CD8-positive, alpha-beta memory T cell (primary cell): ENCODE measurements at regions not wholly inside any gene's neighbourhood (a gene's known extent, or its start where the extent isn't known, plus 50 kb on each side); places are given as distances from the start of the nearest gene placed in this dataset.

Source experiments
- CTCF ChIA-PET: fragments of 350-600 bp; sonication (Branson Sonifier 250); formaldehyde crosslinking; loops from one replicate; lab custom pipeline; 2021; ENCODE audit warnings: antibody characterized with exemption; lab: Charles Lee
- POLR2A ChIA-PET: fragments of 350-600 bp; sonication (Branson Sonifier 250); formaldehyde crosslinking; loops from one replicate; lab custom pipeline; 2021; ENCODE audit warnings: antibody characterized with exemption; lab: Charles Lee
- DNase-seq, 5 donors: peaks; one replicate each; pipeline versions ENCODE4 v3.0.0 to v3.0.0-alpha.2; 2020 to 2022; ENCODE audit warnings: mixed read lengths in 1 of 5
- H3K27ac ChIP-seq: one replicate; pipeline ENCODE4 v1.7.0; 2013; ENCODE audit warnings: low read depth, mild to moderate bottlenecking, low read length, moderate library complexity
- H3K27me3 ChIP-seq: 2 replicates; pipeline ENCODE4 v1.7.0; 2013; ENCODE audit warnings: low read length, mild to moderate bottlenecking; ENCODE audit not compliant: insufficient read depth, poor library complexity, severe bottlenecking
- H3K36me3 ChIP-seq: 2 replicates; pipeline ENCODE4 v1.7.0; 2013; ENCODE audit warnings: mild to moderate bottlenecking, low read length, moderate library complexity; ENCODE audit not compliant: insufficient read depth
- H3K4me1 ChIP-seq: 2 replicates; pipeline ENCODE4 v1.7.0; 2013; ENCODE audit warnings: mild to moderate bottlenecking, low read length, moderate library complexity; ENCODE audit not compliant: insufficient read depth
- H3K4me3 ChIP-seq: 2 replicates; pipeline ENCODE4 v1.7.0; 2013; ENCODE audit warnings: mild to moderate bottlenecking, low read length
- H3K9me3 ChIP-seq: 2 replicates; pipeline ENCODE4 v1.7.0; 2013; ENCODE audit warnings: mild to moderate bottlenecking, low read length
- H3K27ac Mint-ChIP-seq, 8 donors: one replicate each; pipeline ENCODE4 v1.8.0; 2020 to 2021; ENCODE audit warnings: mixed read lengths in 8 of 8, mild to moderate bottlenecking in 6 of 8, inconsistent platforms in 3 of 8, moderate library complexity in 3 of 8
- H3K27me3 Mint-ChIP-seq, 2 donors: one replicate each; pipeline ENCODE4 v1.8.0; 2020 to 2021; ENCODE audit warnings: mixed read lengths in 2 of 2, mild to moderate bottlenecking in 1 of 2, moderate library complexity in 1 of 2
- H3K36me3 Mint-ChIP-seq, 3 donors: one replicate each; pipeline ENCODE4 v1.8.0; 2020 to 2021; ENCODE audit warnings: mixed read lengths in 3 of 3, inconsistent platforms in 1 of 3, mild to moderate bottlenecking in 1 of 3
- H3K4me1 Mint-ChIP-seq, 3 donors: one replicate each; pipeline ENCODE4 v1.8.0; 2020 to 2021; ENCODE audit warnings: mixed read lengths in 3 of 3, inconsistent platforms in 1 of 3, mild to moderate bottlenecking in 1 of 3
- H3K4me3 Mint-ChIP-seq, 7 donors: one replicate each; pipeline ENCODE4 v1.8.0; 2020 to 2021; ENCODE audit warnings: mixed read lengths in 7 of 7, mild to moderate bottlenecking in 6 of 7, moderate library complexity in 4 of 7, inconsistent platforms in 2 of 7
- H3K9me3 Mint-ChIP-seq, 5 donors: one replicate each; pipeline ENCODE4 v1.8.0; 2020 to 2022; ENCODE audit warnings: mixed read lengths in 5 of 5, mild to moderate bottlenecking in 3 of 5, moderate library complexity in 2 of 5, inconsistent platforms in 1 of 5

DNA sequence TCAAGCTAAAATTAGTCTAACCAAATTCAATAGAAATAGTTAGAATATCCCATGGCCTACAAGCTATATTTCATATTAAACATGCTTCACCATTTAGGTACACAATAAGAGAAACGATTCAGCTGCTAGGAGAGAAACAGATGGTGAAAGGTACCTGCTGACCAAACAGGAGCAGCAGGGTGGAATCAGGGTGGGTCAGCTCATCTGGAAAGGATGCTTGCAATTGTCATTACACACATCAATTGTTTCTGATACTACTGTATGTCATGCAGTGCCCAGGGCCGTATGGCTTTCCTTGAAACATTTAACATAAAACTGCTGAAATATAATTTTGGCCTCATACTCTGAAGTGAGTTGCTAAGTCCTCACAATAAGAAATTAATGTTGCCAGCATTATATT lies 776.0 kb downstream of the DACH1 start:
- POLR2A ChIA-PET, result no interaction called here
- H3K36me3 Mint-ChIP-seq, result peaks cover 0 to 1% (median 0%) of the 10 kb centered on the region in 3 donors

DNA sequence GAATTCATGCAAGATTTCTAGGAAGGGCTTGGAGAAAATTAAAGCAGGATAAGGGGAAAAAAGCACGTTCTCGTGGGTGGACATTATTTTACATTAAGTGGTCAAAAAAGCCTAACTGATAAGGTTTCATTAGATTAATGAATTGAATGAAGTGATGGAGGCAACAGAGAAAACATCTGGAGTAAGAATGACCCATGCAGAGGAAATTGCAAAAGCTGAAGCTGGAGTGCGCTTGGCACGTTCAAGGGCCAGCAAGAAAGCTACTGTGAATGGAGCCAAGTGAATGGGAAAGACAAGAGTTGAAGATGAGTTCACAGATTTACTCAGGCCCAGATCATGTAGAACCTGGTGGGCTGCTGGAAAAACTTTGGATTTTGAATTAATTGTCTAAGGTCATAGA lies 777.9 kb downstream of the DACH1 start:
- H3K9me3 Mint-ChIP-seq, result peaks cover 4 to 10% (median 5%) of the 10 kb centered on the region in 5 donors
- no peaks in the 10 kb centered on the region for H3K36me3 ChIP-seq
- H3K27me3 ChIP-seq, result no peaks in the 10 kb centered on the region
- no peaks in the 10 kb centered on the region for H3K27me3 Mint-ChIP-seq
- H3K4me1 ChIP-seq, result no peaks in the 10 kb centered on the region
- DNase-seq, result no peak
- no peaks in the 10 kb centered on the region for H3K4me1 Mint-ChIP-seq
- H3K36me3 Mint-ChIP-seq, result no peaks in the 10 kb centered on the region
- no peaks in the 10 kb centered on the region for H3K9me3 ChIP-seq
- POLR2A ChIA-PET, result no interaction called here
- no peak overlapping the region for H3K27ac Mint-ChIP-seq
- no peak overlapping the region for H3K27ac ChIP-seq
- CTCF ChIA-PET, result no interaction called here
- no peak overlapping the region for H3K4me3 Mint-ChIP-seq
- H3K4me3 ChIP-seq, result no peak overlapping the region

More for the DNA sequence above, 776.0 kb downstream of the DACH1 start:
- CTCF ChIA-PET, result no interaction called here
- Mint-ChIP-seq H3K4me3 (no peak overlapping the region), H3K27me3 (no peaks in the 10 kb centered on the region), H3K9me3 (peaks cover 5 to 14% (median 8%) of the 10 kb centered on the region in 5 donors), H3K4me1 (no peaks in the 10 kb centered on the region), H3K27ac (no peak overlapping the region)
- no peaks in the 10 kb centered on the region for H3K4me1 ChIP-seq
- no peak overlapping the region for H3K4me3 ChIP-seq
- no peaks in the 10 kb centered on the region for H3K27me3 ChIP-seq
- no peaks in the 10 kb centered on the region for H3K36me3 ChIP-seq
- H3K27ac ChIP-seq, result no peak overlapping the region
- DNase-seq, result no peak
- no peaks in the 10 kb centered on the region for H3K9me3 ChIP-seq

DNA sequence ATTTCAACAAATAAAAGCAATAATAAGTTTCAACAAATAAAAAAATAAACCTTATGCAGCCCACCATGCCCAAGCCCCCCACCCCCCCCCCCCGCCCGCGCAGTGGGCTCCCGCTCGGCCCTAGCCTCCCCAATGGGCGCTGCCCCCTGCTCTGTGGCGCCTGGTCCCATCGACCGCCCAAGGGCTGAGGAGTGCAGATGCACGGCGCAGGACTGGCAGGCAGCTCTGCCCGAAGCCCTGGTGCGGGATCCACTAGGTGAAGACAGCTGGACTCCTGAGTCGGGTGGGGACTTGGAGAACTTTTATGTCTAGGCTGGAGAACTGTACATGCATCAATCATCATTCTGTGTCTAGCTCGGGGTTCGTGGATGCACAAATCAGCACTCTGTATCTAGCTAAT lies 779.6 kb downstream of the DACH1 start:
- H3K4me3 Mint-ChIP-seq, result no peak overlapping the region
- H3K27me3 ChIP-seq, result no peaks in the 10 kb centered on the region

DNA sequence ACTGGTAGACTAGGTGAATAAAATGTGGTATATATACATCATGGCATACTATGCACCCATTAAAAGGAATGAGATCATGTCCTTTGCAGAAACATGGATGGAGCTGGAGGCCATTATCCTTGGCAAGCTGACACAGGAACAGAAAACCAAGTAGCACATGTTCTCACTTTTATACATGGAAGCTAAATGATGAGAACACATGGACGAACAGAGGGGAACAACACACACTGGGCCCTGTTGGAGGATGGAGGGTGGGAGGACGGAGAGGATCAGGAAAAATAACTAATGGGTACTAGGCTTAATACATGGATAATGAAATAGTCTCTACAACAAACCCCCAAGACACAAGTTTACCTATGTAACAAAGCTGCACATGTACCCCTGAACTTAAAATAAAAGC lies 780.0 kb downstream of the DACH1 start:
- H3K36me3 Mint-ChIP-seq, result no peaks in the 10 kb centered on the region
- H3K27ac Mint-ChIP-seq, result no peak overlapping the region
- H3K27ac ChIP-seq, result no peak overlapping the region
- H3K4me3 Mint-ChIP-seq, result no peak overlapping the region
- no peaks in the 10 kb centered on the region for H3K36me3 ChIP-seq
- H3K4me1 Mint-ChIP-seq, result no peaks in the 10 kb centered on the region
- H3K9me3 Mint-ChIP-seq, result peaks cover 4 to 10% (median 5%) of the 10 kb centered on the region in 5 donors
- no peaks in the 10 kb centered on the region for H3K27me3 ChIP-seq
- no peak for DNase-seq
- POLR2A ChIA-PET, result no interaction called here
- no peak overlapping the region for H3K4me3 ChIP-seq
- no peaks in the 10 kb centered on the region for H3K27me3 Mint-ChIP-seq
- no peaks in the 10 kb centered on the region for H3K9me3 ChIP-seq
- H3K4me1 ChIP-seq, result no peaks in the 10 kb centered on the region
- CTCF ChIA-PET, result no interaction called here

More for the DNA sequence above, 779.6 kb downstream of the DACH1 start:
- peaks cover 4 to 10% (median 5%) of the 10 kb centered on the region in 5 donors for H3K9me3 Mint-ChIP-seq
- ChIA-PET CTCF (no interaction called here), POLR2A (no interaction called here)
- no peak overlapping the region for H3K4me3 ChIP-seq
- no peaks in the 10 kb centered on the region for H3K36me3 ChIP-seq
- H3K9me3 ChIP-seq, result no peaks in the 10 kb centered on the region
- no peaks in the 10 kb centered on the region for H3K27me3 Mint-ChIP-seq
- no peak overlapping the region for H3K27ac Mint-ChIP-seq
- no peak for DNase-seq
- H3K4me1 Mint-ChIP-seq, result no peaks in the 10 kb centered on the region
- H3K4me1 ChIP-seq, result no peaks in the 10 kb centered on the region
- H3K27ac ChIP-seq, result no peak overlapping the region
- H3K36me3 Mint-ChIP-seq, result no peaks in the 10 kb centered on the region

DNA sequence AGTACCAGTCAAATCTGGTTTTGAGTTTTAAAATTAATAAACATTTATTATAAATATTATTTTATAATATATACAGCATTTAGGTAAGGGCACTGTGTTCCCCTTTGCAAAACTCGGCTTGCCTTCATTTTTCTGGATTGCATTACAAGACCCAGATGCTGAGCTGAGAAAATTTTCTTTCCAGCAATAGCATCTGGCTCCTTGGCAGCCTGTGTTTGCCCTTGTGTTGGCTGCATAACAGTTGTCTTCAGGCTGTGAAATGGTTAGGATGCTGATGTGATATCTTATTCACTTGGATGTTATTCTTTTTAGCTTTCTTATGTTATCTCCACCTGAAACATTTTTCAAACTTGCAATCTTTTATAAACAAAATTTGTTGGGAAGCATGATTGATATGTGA lies 784.4 kb downstream of the DACH1 start:
- H3K9me3 Mint-ChIP-seq, result peaks cover 0 to 5% (median 5%) of the 10 kb centered on the region in 5 donors
- ChIA-PET CTCF (no interaction called here), POLR2A (no interaction called here)
- no peaks in the 10 kb centered on the region for H3K36me3 Mint-ChIP-seq
- Histone ChIP-seq H3K36me3 (no peaks in the 10 kb centered on the region), H3K9me3 (no peaks in the 10 kb centered on the region), H3K4me3 (no peak overlapping the region), H3K27me3 (no peaks in the 10 kb centered on the region), H3K4me1 (no peaks in the 10 kb centered on the region), H3K27ac (no peak overlapping the region)
- no peak for DNase-seq
- no peaks in the 10 kb centered on the region for H3K4me1 Mint-ChIP-seq
- H3K27me3 Mint-ChIP-seq, result no peaks in the 10 kb centered on the region
- H3K27ac Mint-ChIP-seq, result no peak overlapping the region
- H3K4me3 Mint-ChIP-seq, result no peak overlapping the region

DNA sequence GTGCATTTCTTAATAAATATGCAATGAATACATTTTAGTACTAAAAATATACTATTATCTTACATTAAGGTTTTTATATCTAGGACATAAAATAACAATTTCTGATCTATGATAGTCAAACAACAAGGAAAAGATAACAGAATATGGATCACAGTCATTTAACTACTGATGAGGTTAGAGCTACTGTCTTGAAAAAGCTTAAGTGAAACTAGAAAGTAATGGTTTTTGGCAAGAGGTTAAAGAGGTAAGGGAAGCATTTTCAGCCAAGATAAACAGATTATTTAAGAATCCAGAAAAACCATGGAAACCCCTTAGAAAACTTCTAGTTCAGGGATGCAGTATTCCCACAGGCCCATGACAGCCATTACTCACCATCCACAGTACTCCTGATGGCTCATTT lies 787.4 kb downstream of the DACH1 start:
- H3K4me3 Mint-ChIP-seq, result no peak overlapping the region
- H3K27me3 Mint-ChIP-seq, result no peaks in the 10 kb centered on the region
- H3K9me3 Mint-ChIP-seq, result peaks cover 0 to under 1% (median 0%) of the 10 kb centered on the region in 5 donors
- no peaks in the 10 kb centered on the region for H3K36me3 ChIP-seq
- no peak overlapping the region for H3K4me3 ChIP-seq
- no peak overlapping the region for H3K27ac Mint-ChIP-seq
- ChIA-PET POLR2A (no interaction called here), CTCF (no interaction called here)
- no peaks in the 10 kb centered on the region for H3K27me3 ChIP-seq
- no peak overlapping the region for H3K27ac ChIP-seq
- H3K36me3 Mint-ChIP-seq, result no peaks in the 10 kb centered on the region
- no peaks in the 10 kb centered on the region for H3K9me3 ChIP-seq
- H3K4me1 ChIP-seq, result no peaks in the 10 kb centered on the region
- no peak for DNase-seq
- H3K4me1 Mint-ChIP-seq, result no peaks in the 10 kb centered on the region

DNA sequence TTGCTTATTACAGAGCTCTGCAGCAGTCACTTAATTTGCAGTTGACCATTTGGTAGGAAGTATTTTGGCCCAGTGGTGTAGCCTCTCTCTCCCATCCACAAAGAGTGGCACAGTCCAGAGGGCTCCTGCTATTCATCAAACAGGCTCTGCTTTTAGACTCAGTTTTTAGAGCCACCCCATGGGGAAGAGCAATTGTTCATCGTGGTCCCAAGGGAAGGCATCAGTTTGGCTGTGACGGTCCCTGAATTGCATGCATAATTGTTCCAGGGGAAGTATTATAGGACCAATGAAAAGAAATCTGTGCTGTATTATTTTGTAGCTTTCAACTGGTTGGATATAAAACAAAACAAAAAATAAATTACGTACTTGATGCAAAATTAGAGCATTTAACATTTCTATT lies 799.0 kb downstream of the DACH1 start:
- Histone ChIP-seq H3K27me3 (no peaks in the 10 kb centered on the region), H3K4me1 (no peaks in the 10 kb centered on the region), H3K36me3 (no peaks in the 10 kb centered on the region), H3K9me3 (no peaks in the 10 kb centered on the region), H3K27ac (no peak overlapping the region), H3K4me3 (no peak overlapping the region)
- H3K27ac Mint-ChIP-seq, result no peak overlapping the region
- ChIA-PET POLR2A (no interaction called here), CTCF (no interaction called here)
- no peaks in the 10 kb centered on the region for H3K36me3 Mint-ChIP-seq
- H3K27me3 Mint-ChIP-seq, result no peaks in the 10 kb centered on the region
- no peak for DNase-seq
- H3K4me3 Mint-ChIP-seq, result no peak overlapping the region
- peaks cover 4 to 28% (median 21%) of the 10 kb centered on the region in 5 donors for H3K9me3 Mint-ChIP-seq
- no peaks in the 10 kb centered on the region for H3K4me1 Mint-ChIP-seq

DNA sequence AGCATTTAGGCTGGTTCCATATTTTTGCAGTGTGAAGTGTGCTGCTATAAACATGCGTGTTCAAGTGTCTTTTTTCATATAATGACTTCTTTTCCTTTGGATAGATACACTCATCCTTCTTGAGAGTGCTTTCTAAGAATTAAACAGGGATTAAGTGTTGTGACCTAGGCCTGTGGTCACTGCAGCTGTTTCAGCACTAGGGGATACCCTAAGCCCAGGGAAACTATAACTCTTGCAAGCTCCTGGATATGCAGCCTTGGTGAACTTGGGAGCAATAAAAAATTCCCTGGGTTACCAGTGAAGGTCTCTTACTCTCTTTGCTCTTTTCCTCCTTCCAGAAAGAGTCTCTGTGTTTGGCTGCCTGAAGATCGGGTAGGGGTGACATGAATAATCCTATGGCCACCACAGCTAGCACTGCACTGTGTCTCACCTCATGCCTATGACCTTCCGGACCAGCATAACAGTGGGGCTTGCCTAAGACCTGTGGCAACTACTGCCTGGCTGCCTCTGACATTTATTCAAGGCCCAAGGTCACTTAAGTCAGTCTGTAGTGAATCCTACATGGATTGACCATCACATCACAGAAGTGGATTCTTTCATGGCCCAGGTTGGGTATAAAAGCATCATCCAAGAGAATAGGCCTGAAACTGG lies 799.7 kb downstream of the DACH1 start:
- Mint-ChIP-seq H3K36me3 (no peaks in the 10 kb centered on the region), H3K4me3 (no peak overlapping the region), H3K27ac (no peak overlapping the region), H3K9me3 (peaks cover 8 to 33% (median 24%) of the 10 kb centered on the region in 5 donors), H3K4me1 (no peaks in the 10 kb centered on the region), H3K27me3 (no peaks in the 10 kb centered on the region)
- no peak for DNase-seq
- no peak overlapping the region for H3K27ac ChIP-seq
- H3K36me3 ChIP-seq, result no peaks in the 10 kb centered on the region
- H3K4me1 ChIP-seq, result no peaks in the 10 kb centered on the region
- no peaks in the 10 kb centered on the region for H3K27me3 ChIP-seq
- ChIA-PET POLR2A (no interaction called here), CTCF (no interaction called here)
- H3K9me3 ChIP-seq, result no peaks in the 10 kb centered on the region
- H3K4me3 ChIP-seq, result no peak overlapping the region
